Effector CD4-positive, alpha-beta T cell (primary cell): ENCODE measurements at regions not wholly inside any gene's neighbourhood (a gene's known extent, or its start where the extent isn't known, plus 50 kb on each side); places are given as distances from the start of the nearest gene placed in this dataset.

ENCODE experiments used
- DNase-seq: peaks from one replicate; pipeline ENCODE4 v3.0.0-alpha.2; 2020

DNA sequence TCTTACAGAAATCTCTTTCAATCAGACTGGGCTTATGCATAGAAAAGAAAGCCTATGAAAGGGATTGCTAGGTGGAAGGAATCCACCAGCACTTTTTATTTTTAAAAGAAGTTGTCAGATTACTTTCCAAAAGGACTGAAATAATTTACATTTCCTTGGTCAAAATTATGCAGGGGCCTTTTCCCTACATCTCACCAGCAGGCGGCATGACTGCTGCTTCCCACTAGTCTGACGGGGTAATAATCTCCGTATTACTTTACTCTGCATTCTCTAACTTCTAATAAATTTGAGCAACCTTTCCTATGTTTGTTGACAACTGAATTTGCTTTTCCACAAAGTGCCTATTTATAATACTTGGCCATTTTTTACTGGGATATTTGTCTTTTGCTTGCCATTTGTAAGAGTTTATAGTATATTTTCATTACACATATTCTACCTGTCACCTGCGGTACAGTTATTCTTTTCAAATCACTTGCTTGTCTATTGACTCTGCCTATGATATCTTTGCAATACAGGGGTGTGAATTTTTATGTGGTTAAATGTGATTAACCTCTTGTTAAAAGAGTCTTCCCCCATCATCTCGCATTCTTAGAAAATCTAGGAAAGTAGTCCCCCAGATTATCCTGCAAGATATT lies 51.9 kb upstream of the USP47 start:
- no peak for DNase-seq

DNA sequence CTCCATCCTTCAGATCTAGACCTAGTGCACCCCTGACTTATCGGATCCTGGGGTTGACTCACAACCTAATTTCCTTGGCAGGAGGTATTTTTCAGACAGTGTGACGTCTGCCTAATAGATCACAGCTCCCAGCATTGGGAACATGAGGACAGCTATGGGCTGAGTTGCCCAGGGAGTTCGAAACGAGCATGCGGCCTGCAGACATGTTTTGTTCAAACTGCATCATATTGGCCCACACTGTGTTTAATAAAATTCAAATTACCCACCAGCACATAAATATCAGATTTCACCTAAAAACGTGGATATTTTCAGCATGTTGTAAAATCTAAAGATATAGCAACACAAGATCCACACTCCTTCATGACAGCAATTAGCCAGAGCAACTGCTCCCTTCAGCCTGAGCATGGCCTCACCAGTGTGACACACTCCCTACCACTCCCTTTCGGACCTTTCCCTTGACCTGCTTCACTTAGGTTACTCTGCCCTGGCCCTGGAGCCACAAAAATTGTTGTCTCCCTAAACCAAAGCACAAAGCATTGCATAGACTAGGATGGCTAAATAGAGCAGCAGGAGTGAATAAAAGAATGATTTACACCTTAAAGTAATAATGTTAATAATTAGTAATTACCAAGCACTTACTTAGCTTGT lies 53.6 kb upstream of the USP47 start:
- DNase-seq: no peak

DNA sequence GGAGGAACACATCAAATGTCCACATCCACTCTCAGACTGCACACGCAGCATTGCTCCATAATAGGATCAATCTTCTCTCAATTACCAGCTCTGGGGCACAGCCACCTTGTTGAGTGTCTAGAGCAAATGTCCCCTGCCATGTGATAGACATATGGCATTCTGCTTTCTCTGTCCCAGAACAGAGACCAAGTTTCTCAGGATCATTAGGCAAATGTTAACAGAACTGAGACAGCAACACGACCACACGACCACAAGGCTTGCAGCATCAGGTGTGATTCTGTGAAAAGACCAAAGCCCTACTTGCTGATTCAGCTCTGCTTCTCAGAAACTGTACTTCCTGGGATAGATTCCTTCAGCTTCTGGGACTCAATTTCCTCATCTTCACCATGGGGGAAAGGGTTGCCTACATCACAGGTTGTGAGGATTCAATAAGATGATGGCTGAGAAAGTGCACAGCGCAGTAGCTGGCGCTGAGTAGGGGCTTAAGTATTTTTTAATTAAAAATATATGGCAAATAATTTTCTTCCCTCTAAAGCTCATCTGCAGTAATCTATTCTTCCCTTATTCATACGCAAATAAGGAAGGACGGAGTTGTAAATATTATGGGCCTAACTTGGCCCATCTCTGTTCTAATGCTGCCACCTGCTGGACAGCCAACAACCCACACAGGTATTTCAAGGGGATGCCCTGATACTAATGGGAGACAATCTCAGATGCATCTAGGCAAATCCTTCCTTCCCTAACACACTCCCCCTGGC lies 54.3 kb upstream of the USP47 start:
- DNase-seq: peak; percentile 68

DNA sequence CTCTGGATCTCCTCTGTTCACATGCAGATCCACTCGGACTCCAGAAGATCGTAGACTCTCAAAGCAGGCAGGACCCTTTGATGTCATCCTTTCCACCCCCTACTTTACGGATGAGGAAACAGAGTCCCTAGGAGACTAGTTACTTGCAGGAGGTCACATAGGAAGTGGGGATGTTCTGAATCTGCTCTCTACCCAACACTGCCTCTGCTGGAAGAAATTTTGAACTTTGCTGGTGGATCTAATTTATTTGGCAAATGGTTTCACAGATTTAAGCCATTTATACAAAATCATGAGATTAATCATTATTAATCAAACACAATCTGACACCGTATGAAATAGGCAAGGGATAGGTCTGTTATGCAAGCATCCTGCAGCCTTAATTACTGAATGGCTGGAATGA lies 55.0 kb upstream of the USP47 start:
- no peak for DNase-seq

DNA sequence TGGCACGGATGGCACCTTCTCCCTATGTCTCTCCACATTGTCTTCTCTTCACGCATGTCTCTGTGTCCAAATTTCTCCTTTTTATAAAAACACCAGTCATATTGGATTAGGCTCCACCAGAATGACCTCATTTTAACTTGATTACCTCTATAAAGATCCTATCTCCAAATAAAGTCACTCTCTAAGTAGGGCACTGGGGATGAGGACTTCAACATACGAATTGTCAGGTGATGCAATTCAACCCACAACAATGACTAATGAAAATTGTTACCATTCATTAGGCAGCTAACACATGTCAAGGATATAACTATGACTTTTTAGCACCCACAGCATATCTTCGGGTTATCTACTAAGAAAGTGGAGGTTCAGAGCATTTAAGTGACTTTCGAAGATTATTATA lies 55.5 kb upstream of the USP47 start:
- DNase-seq: no peak

DNA sequence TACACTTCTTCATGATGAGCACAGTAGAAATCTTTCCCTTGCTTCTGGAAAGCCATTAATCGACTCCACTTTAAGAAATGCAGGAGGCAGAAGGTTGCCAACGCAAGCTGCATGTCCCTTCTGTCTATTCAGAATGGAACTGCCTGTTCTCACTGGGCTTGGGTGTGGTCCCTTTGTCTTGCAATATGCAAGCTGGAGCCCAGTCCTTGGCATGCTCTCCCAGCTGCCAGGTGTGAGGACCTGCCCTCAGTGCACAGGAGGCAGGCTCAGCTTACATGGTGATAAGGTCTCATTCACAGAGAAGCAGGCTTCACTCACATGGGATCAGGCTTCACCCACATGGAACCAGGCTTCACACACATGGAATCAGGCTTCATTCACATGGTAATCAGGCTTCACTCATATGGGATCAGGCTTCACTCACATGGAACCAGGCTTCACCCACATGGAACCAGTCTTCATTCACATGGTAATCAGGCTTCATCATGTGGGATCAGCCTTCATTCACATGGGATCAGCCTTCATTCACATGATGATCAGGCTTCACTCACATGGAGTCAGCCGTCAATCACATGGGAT lies 59.2 kb upstream of the USP47 start:
- no peak for DNase-seq

DNA sequence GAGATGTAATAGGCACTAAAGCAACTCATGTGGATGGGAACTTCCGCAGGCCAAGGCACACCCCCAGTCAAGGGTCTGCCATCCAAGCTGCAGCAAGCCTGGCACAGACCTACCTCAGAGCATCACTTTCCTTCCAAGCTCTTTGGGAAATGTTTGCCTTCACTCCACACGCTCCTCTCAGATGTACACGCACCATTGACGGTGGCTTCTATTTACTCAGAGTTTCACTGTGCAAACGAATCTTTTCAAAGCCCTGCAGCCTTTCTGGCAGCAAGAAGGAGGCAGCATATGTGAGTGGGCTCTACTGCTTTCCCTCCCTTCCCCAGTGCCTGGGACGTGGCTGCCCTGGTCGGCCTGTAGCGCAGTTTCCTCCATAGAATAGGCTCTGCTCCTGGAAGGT lies 60.9 kb upstream of the USP47 start:
- DNase-seq: no peak

DNA sequence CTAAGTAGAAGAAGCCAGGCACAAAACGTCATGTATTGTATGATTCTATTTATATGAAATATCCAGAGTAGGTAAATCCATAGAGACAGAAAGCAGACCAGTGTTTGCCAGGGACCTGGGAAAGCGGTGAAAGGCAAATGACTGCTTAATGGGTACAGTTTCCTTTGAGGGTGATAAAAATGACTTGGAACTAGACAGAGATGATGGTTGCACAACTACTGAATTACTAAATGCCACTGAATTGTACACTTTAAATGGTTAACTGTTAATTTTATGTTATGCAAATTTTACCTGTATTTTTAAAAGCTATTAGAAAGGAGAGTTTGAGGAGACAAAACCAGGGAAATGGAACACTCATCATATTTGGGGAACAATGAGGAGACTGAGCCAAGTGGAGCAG lies 61.8 kb upstream of the USP47 start:
- DNase-seq: no peak

DNA sequence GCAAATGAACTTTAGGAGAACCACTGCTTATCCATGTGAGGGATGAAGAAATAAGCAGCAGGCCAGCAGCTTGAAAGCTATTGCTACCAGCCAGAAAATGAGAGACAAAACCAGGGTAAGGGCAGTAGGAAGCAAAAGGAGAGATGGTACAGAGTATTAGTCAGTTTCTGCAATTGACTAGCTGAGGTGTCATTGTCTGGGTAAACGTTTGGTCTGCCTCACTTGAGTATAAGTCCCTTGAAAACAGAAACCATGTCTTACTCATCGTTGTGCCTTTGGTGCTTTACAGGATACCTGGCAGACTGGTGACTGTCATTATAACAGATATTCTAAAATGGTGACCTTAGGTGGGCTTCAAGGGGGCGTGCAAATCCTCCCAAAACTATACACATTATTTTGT lies 63.9 kb upstream of the USP47 start:
- no peak for DNase-seq

DNA sequence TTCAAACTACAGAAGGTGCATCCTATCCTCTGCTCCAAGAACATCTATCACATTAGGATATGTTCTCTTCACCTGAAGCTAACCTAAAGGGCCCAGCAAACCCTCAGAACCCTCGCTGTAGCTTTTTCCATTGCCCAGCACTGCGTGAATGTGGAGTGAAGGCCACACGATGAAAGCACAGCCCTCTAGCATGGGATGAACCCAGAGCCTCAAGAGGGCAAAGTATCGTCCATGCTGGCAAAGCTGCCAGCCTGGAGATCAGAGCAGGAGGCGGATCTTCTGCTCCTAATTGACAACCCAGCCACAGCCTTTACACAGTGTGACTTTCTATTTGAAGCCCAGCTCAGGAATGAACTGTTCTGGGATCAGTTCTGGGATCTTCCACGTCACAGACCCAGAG lies 65.1 kb upstream of the USP47 start:
- no peak for DNase-seq

DNA sequence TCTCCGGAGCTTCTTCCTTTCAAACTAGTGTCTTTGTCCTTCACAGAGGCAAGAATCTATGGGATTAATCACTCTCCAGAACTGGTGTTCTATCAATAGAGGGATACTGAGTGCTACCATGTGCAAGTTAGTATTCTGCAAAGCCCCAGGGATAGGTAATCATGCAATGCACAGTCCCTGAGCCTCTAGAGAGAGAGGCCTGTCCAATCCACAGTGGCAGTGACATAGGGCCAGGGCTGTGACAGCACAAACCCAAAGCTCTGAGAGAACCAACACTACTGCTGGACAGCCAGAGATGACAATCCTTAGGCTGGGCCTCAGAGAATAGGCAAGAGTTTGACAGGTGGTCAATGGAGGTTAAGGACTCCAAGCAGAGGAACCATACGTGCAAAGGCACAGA lies 66.8 kb upstream of the USP47 start:
- no peak for DNase-seq

DNA sequence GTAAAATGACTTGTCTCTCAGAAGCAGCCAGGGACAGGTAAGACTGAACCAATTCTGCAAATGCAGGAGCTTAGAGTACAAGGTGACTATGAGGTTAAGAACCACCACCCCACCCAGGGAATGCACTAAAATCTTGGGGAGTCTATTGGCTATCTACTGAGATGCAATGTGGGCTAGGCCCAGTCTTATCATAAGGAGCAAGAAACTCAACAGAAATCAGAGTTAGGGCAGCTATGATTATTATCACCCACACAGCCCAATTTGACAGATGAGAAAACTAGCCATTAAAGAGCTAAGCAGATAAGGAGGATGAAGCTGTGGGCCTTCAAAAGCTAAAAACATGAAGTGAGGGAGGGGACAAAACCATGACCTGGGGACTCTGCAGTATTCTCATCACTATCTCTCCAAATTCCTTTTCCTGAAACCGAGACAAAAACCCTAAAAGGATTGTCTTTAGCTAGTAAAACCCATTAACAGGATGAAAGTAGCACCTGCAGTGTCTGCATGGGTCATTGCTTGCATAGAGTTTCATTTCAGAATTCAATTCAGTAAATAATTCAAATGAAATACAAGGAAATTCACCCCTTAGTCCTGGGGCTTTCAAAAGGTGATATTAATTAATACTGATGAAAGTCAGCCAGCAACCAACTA lies 68.8 kb upstream of the USP47 start:
- no peak for DNase-seq

DNA sequence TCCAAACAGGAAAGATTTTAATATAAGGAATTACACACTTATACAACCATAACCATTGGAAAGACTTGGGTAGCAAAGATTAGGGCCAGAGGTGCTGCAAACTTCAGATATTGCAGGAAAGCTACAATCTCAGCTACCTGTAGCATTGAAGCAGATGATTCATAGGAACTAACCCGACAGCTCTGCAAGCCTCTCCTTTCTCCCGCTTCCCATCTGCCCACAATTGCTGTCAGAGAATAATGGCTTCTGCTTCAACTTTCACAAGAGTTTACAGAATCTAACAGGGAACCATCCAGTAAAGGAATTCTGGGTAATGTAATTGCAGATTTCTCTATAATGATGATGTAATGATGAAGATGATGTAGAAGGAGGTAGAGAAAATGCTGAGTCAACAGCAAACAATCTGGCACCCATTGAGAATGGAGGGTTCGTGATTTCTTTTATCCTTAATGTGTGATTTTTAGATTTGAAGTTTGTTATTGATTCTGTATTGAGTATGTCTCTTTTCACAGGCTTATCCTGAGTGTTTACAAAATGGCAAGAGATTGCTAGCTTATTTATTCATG lies 70.8 kb upstream of the USP47 start:
- no peak for DNase-seq

DNA sequence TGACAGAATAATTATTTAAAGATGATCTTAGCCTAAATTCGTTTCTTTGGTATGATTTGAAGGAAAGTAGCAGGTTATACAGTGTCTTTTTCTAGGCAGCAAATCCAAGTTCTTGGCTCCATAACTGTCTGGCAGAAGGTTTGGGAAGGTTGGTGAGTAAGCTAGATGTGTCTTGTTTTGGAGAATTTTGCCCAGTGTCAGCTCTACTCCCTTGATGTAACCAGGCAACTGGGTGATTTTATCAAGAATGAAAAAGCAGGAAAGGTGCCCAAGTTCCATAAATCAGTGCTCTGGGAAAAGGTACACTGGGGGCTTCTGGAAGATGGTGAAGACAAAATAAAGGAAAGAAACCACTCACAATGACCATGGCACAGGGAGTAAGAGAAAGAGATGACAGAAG lies 71.5 kb upstream of the USP47 start:
- DNase-seq: no peak

DNA sequence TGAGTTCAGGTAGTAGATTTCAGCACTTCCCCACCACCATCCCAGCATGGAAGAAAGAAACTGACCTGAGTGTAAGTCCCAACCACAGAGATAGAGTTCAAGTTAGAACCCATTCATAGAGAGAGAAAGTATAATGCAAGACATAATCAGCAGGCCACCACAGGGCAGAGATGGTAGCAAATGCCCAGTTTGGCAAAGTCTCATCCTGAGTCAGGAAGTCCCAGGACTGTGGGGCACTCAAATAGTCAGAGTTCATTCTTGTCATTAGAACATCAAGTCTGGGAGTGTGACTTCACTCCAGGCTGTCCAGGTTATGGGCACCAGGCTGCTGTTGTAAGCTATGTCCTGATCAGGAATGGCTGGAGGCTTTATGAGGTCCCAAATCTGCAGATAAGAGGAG lies 72.0 kb upstream of the USP47 start:
- no peak for DNase-seq

DNA sequence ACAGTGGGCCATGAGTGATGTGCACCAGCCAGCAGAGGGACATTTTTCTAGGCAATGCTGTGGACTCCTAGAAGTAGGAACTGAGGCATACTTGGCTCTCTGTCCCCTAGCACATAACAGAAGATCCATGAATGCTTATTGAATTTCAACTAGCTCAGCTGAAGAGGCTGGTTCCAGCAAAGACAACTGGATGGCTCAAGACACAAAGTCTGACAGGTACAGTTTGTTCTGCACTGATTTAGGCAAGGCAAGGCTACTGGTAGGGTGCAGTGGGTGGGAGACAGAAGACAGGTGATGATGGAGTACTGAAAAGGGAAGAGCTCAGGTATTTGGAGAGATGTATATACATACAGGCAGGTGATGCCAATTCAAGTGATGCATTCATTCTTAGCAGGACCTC lies 72.4 kb upstream of the USP47 start:
- DNase-seq: no peak

DNA sequence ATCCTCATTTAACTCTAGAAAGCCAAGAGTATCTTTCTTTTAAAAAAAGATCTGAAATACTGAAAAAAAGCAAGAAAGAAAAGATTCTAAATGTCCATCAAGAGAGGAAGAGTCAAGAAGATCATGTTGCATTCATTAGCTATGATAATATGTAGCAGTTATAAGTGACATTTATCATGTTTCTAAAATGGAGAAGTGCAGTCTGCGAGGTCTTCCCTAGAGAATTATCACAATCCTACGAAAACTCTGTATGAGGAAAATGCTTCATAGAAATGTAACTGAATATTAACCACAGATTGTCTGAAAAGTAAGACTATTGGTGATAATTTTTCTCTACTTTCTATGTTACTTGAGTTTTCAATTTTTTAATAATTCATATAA lies 77.4 kb upstream of the USP47 start:
- no peak for DNase-seq

DNA sequence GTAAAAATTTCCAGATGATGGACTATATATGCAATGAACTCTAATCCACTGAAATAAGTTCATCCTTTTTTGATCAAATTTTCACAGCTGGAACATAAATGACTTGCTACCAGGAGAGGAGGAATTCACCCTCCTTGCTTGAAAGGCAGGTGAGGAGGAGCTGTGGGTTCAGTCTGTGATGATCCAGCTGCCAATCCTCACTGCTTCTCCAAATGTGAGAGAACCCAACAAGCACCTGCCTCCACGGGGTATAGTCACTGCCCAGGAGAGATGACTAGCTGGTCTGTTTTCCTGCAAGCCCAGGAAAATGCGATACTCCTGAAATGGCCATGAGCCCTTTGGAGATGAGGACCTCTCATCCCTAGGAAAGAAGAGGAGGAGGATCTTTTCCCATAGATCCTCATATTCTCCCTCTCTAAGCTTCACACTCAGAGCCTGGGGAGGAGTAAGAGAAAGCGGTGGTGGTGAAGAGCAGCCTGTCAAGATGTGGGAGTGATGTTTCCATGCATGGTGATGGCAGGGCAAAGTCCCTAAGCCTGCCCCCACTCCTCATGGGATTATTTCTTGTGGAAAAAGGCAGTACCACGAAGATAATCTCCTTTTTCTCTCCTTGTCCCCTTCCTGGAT lies 77.9 kb upstream of the USP47 start:
- DNase-seq: no peak

DNA sequence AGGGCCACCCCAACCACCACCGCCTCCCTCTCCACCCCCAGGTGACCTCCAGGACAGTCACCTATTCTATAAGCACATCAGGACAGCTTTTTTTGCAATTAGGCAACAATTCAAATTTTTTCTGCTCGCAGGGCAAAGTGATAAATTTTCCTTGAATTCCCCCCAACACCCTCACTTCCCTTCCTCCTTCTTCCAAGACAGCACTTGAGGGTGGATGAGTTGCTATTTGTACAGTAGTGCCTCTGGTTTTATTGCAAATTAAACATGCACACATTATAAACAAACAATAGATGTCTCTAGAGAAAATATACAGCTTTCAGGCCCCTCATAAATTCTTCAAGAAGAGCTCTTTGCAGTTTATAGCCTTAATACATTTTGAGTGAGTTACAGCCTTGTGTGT lies 80.9 kb upstream of the USP47 start:
- no peak for DNase-seq

DNA sequence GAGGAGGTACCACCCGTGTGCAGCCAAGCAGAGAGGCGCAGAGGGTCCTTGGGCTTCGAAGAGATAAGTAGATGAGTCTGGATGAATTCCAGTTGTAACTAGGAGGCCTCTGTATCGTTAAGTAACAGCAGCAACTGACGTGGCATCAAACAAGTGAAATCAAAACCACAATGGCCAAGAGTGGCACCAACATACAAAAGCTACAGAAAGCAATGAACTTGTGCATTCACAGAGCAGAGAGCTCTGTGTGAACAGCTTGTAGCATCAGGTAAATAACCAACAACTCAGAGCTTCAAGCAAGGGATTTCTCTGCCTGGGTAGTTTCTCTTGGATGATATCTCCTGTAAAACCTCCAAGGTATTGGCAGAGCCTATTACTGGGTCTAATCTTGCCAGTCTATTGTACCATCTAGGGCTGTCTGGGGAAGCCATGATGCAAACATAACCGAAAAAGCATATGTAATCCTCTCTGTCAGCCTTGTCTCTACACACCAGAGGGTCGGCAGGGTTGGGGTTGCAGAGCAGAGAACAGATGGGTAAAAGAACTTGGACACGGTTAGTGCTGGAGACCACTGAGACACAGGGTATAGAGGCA lies 83.1 kb upstream of the USP47 start:
- DNase-seq: no peak

DNA sequence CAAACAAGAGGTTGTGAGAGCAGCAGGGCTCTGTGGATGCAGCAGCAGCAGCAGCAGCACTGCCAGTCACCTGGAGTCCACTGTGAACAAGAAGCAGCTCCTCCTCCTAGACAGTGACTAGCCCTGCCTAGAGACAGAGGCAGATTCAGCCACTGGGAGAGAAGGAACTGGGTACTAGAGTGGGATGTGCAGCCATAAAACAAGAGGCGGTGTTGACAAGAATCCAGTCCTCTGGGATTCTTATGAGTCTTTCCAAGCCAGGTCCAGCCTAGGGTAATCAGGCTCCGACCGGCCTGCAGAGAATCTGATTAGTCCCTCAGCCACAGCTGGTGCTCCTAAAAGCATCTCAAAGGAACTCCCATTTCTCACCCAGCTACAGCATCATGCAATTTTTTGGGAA lies 83.9 kb upstream of the USP47 start:
- DNase-seq: no peak

DNA sequence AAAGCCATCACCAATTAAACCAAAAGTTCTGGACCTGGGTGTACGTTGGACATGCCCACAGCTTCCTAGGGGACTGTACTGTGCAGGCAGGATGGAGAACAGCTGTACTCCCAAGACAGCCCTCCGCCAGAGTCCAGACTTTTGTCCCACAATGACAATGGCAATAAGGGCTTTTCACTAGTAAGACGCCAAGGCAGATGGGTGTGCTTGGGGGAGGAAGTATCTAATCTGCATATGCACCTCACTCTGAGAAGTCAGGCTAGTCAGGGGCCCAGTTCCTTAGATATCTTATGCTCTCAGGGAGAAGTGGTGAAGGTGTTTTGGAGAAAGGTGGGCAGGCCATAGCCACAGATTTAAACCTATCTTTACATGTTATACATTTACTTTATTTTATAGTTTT lies 85.1 kb upstream of the USP47 start:
- no peak for DNase-seq
